Frontal cortex (tissue), 1 donor: ENCODE measurements at regions not wholly inside any gene's neighbourhood (a gene's known extent, or its start where the extent isn't known, plus 50 kb on each side); places are given as distances from the start of the nearest gene placed in this dataset. TPM values are rescaled to one million over a fixed set of nuclear protein-coding genes. Genes with fewer than 3 reads are reported as not detected.

Experiments used
- small RNA-seq: library from RNA; depleted of rRNA; stranded (forward); fragments of <200 nt; gene quantifications from one replicate; pipeline ENCODE3, GENCODE V24; 2014

Small RNAs in the stretch of these regions (small RNA-seq; reads per million reads assigned to genes)
- gene RN7SKP157, result not detected
- not detected for gene RNU6-913P
